Hematopoietic multipotent progenitor cell treated with erythropoietin and hydrocortisone succinate and interleukin-3 and kit ligand, for 8 days (in vitro differentiated cells): ENCODE measurements at regions not wholly inside any gene's neighbourhood (a gene's known extent, or its start where the extent isn't known, plus 50 kb on each side); places are given as distances from the start of the nearest gene placed in this dataset.
"Not testable (repeated sequence)": the region's sequence is repeated elsewhere in the genome, so short reads cannot be mapped to it uniquely, and the experiment has no call there.

Experiments used
- DNase-seq: peaks from one replicate; pipeline ENCODE4 v3.0.0-alpha.2; 2015

DNA sequence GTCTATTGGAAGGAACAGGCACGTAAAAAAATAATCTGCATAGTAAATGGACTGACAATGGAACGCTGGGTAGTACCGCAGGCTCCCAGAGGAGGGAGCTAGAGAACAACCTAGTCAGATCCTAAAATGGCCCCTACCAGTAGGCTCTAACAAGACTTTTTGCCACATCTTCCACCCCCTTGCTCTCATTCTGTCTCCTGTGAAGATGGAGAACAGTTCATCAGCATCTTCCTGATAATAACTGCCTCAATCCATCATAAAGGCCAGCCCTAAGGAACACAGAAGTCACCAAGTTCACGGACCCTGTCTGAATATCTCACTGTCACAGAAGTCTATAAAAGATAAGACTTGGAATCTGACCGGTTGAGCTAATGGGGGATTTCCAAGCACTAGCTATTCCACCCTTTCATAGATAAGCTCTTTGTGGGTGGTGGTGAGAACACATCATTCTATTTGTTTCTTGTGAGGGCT lies 133.4 kb downstream of the SLC1A3 start:
- DNase-seq = peak; percentile 98

DNA sequence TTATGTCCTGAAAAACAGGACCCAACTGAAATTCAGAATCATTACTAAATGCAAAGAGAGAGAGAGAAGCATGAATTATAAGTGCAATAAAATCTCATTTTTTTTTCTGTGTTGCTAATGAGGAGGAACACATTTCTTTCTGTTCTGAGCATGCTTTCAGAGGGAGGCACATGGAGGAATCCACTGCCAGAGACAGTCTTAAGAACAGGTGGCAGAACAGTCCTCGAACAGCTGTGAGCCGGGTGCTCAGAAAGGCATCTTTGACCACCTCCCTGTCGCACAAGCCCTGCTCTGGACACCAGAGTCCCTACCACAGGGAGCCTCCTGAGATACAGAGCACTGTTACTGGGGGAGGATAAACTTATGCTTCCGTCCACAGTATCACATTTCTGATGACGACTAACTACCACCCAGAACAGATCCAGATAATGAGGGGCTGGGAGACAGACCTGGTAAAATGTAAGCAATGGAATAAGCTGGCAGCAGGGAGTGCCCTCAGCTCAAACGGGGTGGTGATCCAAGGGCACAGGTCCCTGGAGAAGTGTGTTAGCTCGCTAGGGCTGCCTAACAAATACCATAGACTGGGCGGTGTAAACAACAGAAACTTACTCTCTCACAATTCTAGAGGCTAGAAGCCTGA lies 134.0 kb downstream of the SLC1A3 start:
- peak; percentile 89 for DNase-seq

- DNase-seq = no peak
Measured at GRCh38 chr5:36741128-36741527, 134.7 kb downstream of the SLC1A3 start.

DNA sequence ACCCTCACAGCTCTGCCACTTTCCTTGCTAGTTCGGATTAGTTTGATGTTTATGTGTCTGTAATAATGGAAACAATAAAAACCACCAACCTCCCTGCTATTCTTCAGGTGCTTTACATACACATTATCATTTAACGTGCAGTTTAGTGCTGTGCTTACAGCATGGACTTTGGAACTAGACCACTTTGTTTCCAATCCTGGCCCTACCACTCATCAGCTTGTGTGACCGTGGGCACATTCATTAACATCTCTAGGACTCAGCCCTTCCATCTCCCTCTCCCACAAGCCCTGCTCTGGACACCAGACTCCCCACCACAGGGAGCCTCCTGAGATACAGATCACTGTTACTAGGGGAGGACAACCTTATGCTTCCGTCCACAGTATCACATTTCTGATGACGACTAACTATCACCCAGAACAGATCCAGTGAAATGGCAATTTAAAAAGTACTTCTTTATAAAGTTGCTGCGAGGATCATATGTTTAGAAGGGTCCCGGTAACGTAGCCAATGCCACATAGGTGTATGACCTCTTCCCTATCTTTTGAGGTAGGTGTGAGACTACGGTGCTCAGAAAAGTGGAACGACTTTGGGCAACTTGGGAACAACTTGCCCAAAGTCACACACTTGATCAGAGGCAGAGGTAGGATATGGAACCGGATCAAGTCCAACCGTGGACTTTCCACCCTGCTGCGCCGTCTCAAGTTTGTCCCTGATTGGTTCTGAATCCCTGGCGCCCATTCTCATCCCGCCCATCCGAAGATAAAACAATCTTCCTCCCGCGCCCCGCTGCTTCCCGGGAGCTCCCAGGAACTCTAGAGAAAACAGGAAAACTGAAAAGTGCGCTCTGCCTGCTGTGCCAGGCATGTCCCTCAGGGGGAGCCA lies 132.4 kb upstream of the NIPBL start:
- DNase-seq = peak; percentile 72

- peak; percentile 72 for DNase-seq
Measured at GRCh38 chr5:36744773-36745589, 131.6 kb upstream of the NIPBL start.

DNA sequence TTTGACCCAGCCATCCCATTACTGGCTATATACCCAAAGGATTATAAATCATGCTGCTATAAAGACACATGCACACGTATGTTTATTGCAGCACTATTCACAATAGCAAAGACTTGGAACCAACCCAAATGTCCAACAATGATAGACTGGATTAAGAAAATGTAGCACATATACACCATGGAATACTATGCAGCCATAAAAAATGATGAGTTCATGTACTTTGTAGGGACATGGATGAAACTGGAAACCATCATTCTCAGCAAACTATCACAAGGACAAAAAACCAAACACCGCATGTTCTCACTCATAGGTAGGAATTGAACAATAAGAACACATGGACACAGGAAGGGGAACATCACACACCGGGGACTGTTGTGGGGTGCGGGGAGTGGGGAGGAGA lies 128.8 kb upstream of the NIPBL start:
- DNase-seq = not testable (repeated sequence)

- peak; percentile 22 for DNase-seq
Measured at GRCh38 chr5:36751886-36752285, 124.7 kb upstream of the NIPBL start.

GRCh38 chr5:36755342-36755741 lies 121.2 kb upstream of the NIPBL start:
- no peak for DNase-seq

DNA sequence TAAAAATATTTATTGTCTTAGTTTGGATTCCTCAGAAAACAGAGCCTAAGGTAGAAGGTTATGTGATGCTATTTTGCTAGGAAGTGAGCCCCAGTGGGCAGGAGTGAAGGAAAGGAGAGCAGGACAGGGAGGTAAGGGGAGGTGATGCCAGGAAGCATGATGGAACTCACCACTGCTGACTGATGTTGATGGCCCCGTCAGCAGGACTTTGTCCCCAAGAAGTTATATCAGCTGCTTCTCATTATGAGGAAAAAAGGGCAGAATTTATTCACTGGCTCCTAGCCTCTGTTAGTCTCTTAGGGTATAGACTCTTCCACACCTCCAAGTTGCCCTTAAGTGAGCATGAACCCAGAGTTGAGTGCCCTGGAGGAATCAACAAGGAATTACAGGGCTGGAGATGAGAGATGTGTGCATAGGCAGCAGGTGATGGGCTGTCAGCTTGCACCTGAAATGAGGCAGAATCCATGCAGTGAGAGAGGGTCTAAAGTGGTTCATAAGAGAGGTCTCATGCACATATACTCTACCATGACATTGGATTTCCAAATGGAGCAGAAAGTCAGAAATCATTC lies 120.6 kb upstream of the NIPBL start:
- no peak for DNase-seq

DNA sequence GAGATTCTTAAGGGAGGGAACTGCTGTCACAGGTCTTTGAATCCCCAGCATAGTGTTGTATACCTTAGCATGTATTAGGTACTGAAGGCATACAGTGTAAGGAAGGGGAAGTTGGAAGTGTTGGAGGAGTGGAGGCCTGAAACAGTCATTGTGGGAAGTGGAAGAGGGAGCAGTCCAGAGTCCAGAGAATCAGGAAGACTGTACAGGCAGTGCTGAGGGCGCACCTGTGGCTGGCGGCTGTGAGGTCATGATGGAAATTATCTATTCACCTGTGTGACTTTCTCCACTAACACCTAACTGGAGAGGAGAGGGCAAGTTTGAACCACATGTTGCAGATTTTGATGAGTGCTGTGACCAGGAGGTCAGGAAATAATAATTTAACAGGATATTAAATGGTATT lies 119.7 kb upstream of the NIPBL start:
- no peak for DNase-seq

DNA sequence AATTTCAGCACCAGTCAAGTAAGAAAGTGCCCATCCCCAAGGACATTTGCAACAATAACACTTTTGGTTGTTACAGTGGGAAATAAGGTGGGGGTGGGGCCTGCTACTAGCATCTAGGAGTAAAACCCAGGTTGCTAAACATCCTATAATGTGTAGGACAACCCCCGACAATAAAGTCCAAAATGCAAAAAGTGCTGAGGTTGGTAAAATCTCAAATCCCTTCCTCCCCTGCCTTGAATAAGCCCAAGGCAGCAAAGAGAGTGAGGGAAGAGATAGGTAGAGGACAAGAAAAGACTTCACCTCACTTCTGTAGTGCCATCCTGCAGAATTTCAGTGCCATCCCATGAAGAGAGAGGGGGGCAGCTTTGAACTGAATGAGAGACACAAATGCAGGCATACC lies 117.5 kb upstream of the NIPBL start:
- no peak for DNase-seq

- DNase-seq = no peak
Measured at GRCh38 chr5:36763454-36763853, 113.1 kb upstream of the NIPBL start.

DNA sequence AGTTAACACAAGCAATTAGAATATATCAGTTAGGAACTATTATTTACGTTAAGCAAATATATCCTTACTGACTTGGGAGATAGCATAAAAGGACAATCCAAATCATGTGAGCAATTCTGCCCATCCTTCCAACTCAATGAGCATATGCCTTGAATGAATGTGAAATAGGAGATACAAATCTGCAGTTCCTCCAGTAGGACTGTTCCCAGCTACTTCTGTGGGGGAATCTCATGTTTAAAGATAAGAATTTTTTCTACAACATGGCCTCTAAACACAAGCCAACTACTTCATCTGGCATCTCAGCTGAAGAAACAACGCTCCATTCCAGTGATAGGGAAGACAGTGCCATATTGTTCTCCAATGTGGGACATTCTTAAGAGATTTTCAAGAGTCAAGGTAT lies 110.7 kb upstream of the NIPBL start:
- DNase-seq = no peak

GRCh38 chr5:36766981-36767380 lies 109.6 kb upstream of the NIPBL start:
- no peak for DNase-seq

DNA sequence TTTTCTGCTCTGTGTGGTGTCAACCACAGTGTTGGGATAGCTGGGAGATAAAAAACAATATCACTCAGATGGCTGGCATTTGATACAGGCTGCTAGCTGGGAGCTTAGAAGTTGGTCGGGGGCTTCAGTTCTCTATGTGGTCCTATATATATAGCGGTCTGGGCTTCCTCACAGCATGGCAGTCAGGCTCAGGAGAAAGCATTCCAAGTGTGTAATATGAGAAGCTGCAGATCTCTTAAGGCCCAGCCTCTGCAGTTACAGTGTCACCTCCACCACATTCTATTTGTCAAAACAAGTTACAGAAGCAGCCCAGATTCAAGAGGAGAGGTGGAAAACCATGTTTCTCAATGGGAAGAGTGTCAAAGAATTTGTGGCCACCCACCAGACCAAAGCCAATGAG lies 108.1 kb upstream of the NIPBL start:
- DNase-seq = no peak

DNA sequence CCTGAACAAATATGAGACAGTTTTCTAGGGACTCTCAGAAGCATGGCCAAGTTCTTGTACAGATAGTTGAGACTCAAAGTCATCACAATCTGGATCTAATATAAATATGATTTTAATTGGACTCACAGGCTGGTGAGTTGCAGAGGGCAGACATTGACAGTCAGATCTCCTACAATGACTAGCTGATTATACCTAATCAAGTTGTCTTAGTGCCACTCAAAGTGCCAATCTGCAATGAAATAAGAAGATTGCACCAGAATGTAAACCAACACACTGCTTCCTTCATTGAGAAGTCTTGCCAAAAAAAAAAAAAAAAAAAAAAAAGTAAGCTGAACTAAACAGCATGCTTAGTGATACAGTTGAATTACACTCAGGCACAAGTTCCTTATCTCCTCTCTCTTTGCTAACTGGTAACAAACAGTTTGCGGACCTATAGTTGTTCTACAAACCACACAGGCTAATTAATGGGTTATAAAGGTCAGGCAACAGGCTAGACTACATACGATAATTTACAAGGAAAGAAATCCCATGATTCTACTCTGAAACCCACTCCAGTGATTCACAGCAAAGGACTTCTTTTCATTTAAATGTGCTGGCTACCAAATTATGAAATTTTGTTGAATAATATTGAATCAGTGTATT lies 107.3 kb upstream of the NIPBL start:
- DNase-seq = no peak

DNA sequence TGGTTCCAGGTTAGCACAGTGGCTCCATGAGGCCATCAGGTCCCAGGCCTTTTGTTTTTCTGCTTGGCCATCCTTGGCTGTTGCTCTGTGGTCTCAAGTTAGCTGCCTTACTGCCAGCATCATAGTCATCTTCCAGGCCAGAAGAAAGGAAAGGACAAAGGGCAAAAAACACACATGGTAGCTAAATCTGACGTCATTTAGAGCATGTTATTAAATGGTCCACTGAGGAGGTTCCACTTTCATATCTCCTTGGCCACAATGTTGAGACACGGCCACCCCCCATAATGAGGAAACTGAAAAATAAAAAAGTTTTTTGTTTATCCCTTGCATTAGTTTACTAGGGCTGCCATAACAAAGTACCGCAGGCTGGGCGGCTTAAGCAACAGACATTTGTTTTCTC lies 106.4 kb upstream of the NIPBL start:
- DNase-seq = no peak

DNA sequence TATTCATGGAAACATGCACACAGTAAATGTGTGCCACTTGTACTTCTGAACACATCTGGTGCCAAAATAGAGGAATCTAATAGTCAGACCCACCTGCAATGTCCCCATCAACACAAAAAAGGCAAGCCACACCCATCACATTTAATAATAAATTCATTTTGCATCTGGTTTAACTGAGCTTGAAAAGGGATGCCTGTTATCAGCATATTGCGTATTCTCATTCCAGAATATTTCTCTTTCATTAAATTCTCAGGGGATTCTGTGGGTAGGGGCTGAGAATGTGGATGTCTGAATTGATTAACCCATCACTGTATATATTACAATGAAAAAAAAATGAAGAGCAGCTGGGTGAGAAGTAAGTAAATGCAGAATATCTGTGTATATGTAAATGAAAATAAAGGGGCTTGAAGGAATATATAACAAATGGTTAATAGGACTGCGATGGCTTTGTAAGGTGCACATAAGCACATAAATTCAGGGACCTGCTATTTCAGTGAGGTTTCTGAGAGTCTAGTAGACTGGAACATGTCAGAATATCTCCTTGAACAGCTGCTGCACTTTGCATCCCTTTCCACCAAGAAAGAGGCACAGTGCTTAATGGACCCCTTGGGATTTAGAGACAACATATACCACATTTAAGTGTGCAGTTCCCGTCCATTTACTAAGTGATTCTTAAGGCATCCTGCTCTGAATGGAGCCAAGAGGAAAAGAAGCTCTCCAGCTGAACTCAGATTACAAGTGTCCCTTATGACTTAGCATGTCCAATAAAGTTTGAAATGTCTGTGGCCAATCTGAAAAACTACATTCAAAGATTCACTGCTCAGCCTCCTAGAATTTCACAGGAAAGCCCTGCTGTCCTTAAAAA lies 104.1 kb upstream of the NIPBL start:
- DNase-seq = no peak

GRCh38 chr5:36777105-36777757 lies 99.3 kb upstream of the NIPBL start:
- DNase-seq = peak; percentile 28

GRCh38 chr5:36778336-36778735 lies 98.2 kb upstream of the NIPBL start:
- no peak for DNase-seq

- not testable (repeated sequence) for DNase-seq
Measured at GRCh38 chr5:36782612-36783011, 94.0 kb upstream of the NIPBL start.
